ENCODE measurements at regions not wholly inside any gene's neighbourhood (a gene's known extent, or its start where the extent isn't known, plus 50 kb on each side); places are given as distances from the start of the nearest gene placed in this dataset.

DNA sequence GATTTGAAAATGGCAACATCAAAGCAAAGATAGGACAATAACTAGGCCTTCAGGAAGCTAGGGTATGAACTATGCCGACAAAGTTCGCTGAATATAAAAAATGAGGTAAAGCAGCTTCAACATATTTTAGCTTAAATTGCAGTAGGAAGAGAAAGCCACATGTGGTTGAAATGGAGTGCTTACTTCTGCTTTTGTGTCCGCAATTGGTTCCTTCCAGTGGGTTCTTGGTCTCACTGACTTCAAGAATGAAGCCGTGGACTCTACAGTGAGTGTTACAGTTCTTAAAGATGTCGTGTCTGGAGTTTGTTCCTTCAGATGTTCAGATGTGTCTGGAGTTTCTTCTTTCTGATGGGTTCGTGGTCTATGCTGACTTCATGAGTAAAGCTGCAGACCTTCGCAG lies 95.2 kb downstream of the APTX start:
- CTCF ChIA-PET, result interaction anchor here (1.2 kb wide), 2 partner anchors 8 to 62 kb away, joined by 3 to 5 read pairs; no protein-coding TSS in a partner anchor
- intact Hi-C loops (cut with micrococcal nuclease), result no loop called here

DNA sequence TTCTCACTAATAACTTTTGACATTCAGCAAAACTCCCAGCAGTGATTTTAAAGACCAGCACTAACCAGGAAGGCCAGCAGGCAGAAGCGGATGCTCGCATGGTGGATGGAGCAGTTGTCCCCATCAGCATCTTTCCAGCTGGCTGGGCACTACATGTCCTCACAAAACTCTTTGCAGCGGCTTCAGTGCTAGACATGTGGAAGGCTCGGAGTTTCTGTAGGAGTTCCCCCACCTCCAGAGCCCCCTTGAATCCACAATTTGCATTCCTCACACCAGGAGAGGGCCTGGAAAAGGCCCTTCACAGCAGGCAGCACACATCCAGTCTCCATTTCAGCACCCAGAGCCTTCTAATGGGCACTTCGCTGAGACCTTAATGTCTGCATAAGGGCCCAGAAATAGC lies 85.6 kb downstream of the APTX start:
- Mint-ChIP-seq H3K27me3 (ENCODE audit: low read depth) (no peaks in the 10 kb centered on the region), H3K4me1 (ENCODE audit: low read depth) (no peaks in the 10 kb centered on the region), H3K9me3 (no peaks in the 10 kb centered on the region), H3K4me3 (no peak overlapping the region), H3K36me3 (ENCODE audit: low read depth) (no peaks in the 10 kb centered on the region), H3K27ac (no peak overlapping the region)
- intact Hi-C loops (cut with micrococcal nuclease), result no loop called here
- no peak for DNase-seq
- CTCF ChIA-PET, result no interaction called here

More for the DNA sequence above, 95.2 kb downstream of the APTX start:
- DNase-seq, result no peak
- H3K27me3 Mint-ChIP-seq (ENCODE audit: low read depth), result peaks cover 4% of the 10 kb centered on the region
- H3K27ac Mint-ChIP-seq, result no peak overlapping the region
- H3K4me3 Mint-ChIP-seq, result no peak overlapping the region
- H3K36me3 Mint-ChIP-seq (ENCODE audit: low read depth), result no peaks in the 10 kb centered on the region
- H3K9me3 Mint-ChIP-seq, result no peaks in the 10 kb centered on the region
- no peaks in the 10 kb centered on the region for H3K4me1 Mint-ChIP-seq (ENCODE audit: low read depth)

DNA sequence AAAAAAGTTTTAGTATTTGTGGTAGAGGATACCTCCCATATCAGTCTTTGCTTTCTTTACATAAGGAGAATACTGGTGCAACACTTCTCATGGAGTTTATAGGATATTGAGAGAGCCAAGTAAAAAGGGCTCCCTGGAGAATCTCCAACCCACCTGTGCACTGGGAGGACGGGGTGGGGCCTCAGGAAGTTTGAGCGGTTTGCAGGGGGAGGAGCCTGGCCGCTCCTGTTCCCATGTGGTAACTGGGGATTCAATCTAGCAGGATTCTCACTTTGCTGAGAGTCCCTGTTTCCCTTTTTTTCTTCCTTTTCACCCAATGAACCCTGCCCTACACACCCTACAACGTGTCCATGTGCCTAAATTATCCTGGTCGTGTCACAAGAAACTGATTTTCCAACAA lies 82.8 kb downstream of the APTX start:
- CTCF ChIA-PET, result interaction anchor here (1.2 kb wide), 1 partner anchor 23 kb away, joined by 4 read pairs; no protein-coding TSS in a partner anchor
- Mint-ChIP-seq H3K27me3 (ENCODE audit: low read depth) (no peaks in the 10 kb centered on the region), H3K9me3 (no peaks in the 10 kb centered on the region), H3K27ac (no peak overlapping the region), H3K4me3 (no peak overlapping the region), H3K4me1 (ENCODE audit: low read depth) (no peaks in the 10 kb centered on the region), H3K36me3 (ENCODE audit: low read depth) (no peaks in the 10 kb centered on the region)
- intact Hi-C loops (cut with micrococcal nuclease), result no loop called here
- DNase-seq, result no peak
